ENCODE measurements at regions not wholly inside any gene's neighbourhood (a gene's known extent, or its start where the extent isn't known, plus 50 kb on each side); places are given as distances from the start of the nearest gene placed in this dataset.
A peak's percentile ranks its signal among the peaks of the same experiment; 100 is the strongest.

DNA sequence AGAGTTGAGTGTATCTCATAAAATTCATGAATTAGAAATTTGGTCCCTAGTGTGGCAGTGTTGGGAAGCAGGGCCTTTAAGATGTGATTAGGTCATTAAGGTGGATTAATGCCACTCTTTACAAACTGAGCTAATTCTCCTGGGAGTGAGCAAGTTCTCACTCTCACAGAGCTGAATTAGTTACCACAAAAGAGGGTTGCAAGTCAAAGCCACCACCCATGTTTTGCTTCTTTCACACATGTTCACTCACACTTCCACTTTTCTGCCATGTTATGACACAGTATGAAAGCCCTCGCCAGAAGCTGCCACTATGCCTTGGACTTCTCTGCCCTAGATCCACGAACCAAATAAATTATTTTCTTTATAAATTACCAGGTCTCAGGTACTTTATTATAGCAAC is 332.1 kb downstream of the ARAP2 start:
- DNase-seq (ENCODE audit: insufficient read length, low spot score) (no peak), FAIRE-seq (no peak)

DNA sequence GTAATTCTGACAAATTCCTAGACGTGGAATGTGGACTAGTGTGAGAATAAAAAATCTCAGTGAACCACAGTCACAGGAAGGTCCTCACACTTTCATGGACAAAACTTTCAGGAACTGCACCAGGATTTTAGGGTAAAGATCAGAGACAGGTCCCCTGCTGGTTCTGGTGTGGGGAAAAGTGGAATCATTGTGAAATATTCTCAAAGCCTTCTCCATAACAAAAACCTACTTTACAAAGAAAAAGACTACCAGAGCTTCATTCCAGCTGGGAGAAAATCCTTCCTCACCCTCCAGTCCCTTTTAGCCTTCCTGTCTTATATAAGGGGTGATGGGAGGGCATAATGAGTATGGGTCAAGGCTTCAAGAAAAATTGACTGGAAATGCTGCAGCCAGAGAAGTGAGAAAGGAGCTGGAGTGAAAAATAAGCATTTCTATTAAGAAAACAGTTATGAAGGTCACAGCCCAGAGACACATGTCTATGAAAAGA is 325.8 kb downstream of the ARAP2 start:
- DNase-seq (ENCODE audit: insufficient read length, low spot score) (no peak), FAIRE-seq (no peak)

DNA sequence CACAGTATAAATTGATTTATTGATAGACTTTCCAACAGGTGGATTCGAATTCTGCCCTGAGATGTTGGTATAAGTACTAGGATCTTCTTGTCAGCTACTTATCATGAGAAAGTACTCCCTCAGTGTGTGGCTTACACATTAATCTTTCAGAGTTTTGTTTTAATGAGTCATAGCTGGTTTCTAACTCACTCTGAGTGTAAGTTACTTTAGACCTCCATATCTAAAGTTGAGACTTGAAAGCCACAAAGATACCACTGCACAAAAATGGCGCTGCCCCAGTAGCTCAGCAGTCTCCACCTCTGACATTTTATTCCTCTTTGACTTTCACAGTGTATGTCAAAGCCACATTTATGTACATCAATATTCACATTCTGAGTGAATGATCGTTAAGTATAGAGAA is 318.5 kb downstream of the ARAP2 start:
- no peak for DNase-seq (ENCODE audit: insufficient read length, low spot score)
- no peak for FAIRE-seq

DNA sequence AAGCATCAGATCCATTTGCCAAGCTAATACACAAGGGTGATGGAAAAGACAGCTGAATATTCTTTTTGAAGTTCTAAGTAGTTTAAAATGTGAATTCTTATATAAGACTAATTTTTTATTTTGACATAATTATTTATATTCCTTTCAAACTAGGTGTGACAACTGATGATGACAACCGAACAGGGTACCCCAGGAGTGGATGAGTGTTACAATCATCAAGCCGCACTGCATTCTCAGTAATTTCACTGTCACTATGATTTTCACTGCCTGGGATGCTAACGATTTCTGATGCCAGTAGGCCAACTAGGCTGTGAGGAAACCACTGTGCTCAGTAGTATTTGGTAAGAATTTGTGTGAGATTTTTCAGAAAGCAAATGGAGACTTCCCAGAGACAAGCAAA is 317.5 kb downstream of the ARAP2 start:
- no peak for FAIRE-seq
- DNase-seq (ENCODE audit: insufficient read length, low spot score), result no peak

DNA sequence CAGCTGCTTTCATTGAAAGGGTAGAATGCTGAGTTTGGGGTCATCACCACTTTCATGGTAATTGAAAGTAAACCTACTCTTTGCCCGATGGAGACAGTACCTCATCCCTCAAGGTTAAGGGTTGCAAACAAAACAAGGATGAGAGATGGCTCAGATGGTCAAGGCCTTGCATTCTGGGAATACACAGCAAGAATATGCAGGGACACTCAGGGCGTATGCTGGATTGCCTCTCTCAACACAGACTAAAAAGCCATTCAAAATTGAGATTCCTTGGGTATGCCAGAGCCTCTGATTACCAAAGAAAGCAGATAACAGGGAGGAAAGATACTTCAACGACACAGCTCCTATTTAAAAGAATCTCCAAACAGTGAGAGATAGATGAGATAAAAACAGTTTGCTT is 310.4 kb downstream of the ARAP2 start:
- FAIRE-seq (no peak), DNase-seq (ENCODE audit: insufficient read length, low spot score) (no peak)

DNA sequence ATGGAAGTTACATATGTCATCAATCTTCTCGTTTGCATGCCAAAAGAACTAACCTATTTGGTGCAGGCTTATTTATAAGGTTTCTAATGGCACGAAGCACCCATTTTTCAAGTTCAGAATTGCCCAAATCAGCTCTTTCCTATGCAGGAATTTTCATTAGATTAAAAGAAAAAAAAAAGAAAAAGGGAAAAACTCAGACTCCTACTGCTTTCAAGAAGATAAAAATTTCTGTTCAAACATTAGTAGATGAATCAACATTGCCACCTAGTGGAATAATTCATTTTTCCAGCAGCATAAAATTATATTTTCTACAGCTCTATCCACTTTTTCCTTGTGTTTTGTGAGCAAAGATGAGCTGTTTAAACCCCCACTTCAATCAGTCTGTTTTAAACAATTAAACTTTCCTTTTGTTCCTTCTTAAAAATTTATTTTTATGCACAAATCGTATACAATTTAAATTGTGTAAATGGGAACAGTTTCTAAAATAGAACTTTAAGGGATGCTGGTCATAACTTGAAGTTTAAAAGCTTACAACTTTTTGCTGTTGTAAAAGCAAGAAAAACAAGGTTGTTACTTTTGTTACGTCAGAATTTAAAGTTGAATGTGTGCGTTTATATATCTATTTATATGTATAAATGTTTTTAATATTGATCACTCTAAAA is 309.9 kb downstream of the ARAP2 start:
- FAIRE-seq, result peak; percentile 83
- DNase-seq (ENCODE audit: insufficient read length, low spot score), result no peak

DNA sequence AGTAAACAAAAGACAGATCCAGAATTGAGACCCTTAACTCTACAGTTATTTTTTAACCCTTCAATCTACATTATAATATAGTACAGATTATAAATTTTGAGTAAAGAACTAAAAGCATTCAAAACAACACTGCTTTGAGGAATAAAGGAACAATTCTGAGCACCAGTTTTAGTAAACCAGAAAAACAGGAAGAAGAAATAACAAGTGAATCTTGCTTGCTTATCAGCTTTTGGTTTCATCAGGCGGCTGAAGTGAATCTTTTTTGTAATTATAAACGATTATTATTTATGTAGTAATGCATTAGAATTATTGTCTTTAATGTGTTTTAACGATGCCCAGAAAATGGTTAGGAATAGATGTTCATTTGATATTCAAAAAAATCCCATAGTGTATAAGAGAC is 305.4 kb downstream of the ARAP2 start:
- no peak for DNase-seq (ENCODE audit: insufficient read length, low spot score)
- FAIRE-seq, result no peak

DNA sequence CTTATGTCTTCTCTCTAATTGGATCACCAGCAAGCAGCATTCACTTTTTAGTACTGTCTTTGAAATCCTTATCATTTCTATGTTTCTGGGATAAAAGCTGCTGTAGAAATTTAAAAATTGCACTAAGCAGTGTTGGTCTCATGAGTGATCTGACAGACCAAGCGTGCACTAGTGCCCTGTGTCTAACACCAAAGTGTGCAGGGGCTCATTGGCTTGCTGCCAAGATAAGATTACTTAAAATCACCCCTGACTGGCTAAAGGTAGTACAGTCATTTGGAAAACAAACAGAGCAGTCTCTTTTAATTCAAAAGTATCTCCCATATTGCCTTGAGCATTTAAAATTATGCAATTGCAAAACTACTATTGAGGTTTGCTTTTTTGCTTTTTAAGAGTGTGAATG is 304.6 kb downstream of the ARAP2 start:
- no peak for DNase-seq (ENCODE audit: insufficient read length, low spot score)
- FAIRE-seq, result peak; percentile 11

DNA sequence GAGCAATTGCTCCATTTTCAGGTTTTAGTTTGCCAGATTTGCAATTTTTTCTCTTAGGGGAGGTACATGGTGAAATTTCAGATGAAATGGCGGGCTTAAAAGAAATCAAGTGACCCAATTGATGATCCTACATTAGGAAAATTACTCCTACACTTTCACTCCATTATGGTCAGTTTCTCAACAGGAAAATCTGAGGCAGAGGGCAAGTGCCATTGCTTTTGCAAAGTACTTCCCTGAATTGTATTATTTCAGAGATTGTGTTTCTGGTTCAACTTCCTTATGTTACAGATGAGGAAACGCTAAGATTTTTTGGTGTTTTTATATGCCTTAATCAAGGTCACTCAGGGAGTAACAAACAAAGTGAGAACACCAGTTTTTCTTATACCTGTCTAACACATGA is 302.2 kb downstream of the ARAP2 start:
- no peak for DNase-seq (ENCODE audit: insufficient read length, low spot score)
- FAIRE-seq, result no peak

DNA sequence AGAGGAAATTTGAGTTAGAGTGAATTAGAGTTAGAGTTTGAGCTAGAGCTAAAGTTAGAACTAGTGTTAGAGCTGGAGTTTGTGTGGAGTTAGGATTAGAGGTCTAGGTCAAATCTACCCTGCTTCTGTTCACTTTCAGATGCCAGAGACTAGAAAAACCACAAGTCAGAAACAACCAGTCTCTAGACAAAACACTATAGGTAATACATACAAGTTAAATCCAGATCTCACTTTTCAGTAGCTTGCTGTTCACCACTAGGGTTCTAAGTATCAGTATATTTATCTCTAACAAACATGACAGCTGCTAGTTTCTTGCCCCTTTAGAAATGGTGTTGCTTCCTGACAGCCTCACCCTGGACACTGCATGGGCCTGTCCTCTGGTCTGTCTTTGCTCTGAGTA is 300.7 kb downstream of the ARAP2 start:
- DNase-seq (ENCODE audit: insufficient read length, low spot score), result no peak
- FAIRE-seq, result no peak

DNA sequence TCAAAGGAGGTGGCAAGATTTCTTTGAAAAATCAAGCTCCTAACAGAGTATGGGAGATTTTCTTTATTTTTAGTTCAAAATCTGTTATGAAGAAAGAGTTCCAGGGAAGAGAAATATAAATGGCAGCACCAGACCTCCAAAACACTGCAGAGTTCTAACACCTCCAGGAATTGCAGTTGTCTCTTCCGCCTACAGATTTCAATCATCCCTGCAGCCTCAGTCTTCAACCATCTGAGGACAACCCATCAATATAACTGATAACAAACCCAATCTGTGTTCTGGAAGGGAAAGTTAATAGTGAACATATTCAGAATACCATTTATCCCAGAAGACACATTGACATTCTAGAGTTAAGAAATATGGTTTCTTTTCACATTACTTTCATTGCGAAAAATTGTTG is 296.1 kb downstream of the ARAP2 start:
- FAIRE-seq (no peak), DNase-seq (ENCODE audit: insufficient read length, low spot score) (no peak)

DNA sequence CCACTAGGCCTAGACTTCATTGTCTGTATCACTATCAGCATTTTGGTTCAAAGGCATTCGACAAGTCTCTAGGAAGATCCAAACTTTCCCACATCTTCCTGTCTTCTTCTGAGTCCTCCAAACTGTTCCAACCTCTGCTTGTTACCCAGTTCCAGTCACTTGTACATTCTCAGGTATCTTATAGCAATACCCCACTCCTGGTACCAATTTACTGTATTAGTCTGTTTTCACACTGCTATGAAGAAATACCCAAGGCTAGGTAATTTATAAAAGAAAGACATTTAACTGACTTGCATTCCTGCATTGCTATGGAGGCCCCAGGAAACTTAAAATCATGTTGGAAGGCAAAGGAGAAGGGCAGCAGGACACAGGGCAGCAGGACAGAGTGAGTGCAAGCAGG is 293.9 kb downstream of the ARAP2 start:
- DNase-seq (ENCODE audit: insufficient read length, low spot score) (no peak), FAIRE-seq (no peak)

DNA sequence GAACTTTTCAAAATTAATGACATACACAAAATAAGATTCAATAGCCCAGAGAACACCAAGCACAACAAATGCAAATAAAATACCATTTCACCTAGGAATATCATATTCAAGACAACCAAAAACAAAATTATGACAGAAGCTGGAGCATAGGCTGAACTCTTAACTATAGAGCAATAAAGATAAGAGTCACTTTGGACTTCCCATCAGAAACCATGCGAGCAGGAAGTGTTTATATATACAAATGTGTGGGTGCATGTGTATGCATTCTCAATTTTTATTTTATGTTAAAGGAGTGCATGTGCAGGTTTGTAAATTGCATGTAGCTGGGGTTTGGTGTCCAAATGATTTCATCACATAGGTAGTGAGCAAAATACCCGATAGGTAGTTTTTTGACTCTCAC is 291.6 kb downstream of the ARAP2 start:
- FAIRE-seq, result no peak
- no peak for DNase-seq (ENCODE audit: insufficient read length, low spot score)

DNA sequence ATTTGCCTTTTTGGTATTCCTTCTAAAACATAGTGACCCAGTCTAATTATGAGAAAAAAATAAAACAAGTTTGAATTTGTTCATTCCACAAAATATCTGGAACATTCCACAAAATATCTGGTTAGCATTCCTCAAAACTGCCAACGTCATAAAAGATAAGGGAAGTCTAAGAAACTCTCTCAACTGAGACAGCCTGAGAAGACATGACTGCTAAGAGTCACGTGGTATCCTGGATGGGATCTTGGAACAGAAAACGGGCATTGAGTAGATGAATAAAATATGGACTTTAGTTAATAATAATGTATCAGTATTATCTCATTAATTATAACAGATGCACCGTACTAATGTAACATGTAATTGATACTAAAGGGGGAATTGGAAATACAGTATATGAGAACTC is 280.9 kb downstream of the ARAP2 start:
- DNase-seq (ENCODE audit: insufficient read length, low spot score), result no peak

DNA sequence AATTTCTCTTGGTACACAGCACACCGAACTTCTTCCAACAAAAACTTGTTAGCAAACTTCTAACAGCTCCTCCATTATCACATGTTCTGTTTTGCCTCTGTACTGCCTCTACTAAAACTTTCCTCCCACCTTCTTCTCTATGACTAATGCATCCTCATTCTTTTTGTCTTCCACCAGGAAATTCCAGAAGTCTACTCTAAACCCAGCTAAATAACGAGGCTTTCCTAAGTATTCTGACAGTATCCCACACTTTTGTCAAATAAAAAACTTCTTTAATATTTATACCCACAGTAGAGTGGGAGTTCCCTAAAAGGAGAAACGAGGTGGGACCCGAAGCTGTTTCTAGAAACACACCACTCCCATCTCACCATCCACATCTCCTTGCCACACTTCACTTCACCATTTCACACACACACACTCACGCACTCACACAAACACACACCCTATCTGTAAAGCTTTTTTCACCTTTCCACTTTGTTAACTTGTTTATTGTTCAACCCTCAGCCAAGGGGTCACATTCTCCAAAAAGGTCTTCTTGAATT is 280.3 kb downstream of the ARAP2 start:
- no peak for DNase-seq (ENCODE audit: insufficient read length, low spot score)
- FAIRE-seq, result no peak

More for the DNA sequence above, 280.9 kb downstream of the ARAP2 start:
- FAIRE-seq, result no peak

DNA sequence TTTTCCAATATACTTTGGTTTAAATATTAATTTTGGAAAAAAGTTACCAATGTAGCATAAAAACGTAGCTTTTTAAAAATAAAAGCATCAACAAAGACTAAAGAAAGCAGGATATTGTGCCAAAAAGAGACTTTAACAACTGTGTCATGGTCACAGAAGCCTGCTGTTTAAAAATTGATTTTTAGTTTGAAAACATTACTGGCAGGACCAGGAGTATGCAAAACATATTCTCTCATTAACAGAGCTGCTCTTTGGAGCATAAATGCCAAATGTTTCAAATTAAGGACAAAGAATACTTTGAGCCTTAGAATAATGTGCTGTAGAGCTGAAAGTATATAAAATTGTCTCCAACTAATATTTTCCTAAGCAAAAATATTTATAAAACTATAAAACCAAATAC is 279.0 kb downstream of the ARAP2 start:
- DNase-seq (ENCODE audit: insufficient read length, low spot score) (no peak), FAIRE-seq (peak; percentile 14)

DNA sequence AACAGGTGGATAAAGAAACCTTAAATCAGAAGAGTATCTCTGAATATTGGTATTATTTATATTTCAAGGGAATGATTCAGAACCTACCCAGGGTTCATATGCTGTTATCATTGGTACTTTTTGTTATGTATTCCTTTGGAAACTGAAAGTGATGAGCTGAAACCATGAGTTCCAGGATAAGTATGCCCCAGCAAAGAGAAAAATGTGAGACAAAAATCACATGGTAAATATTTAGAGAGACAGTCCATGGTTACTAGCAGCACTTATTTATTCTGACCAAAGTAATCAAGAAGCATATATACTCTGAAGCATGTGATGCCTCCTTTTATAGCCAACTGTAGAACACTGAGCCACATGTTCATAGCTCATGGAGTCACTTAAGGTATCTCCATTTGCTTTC is 277.7 kb downstream of the ARAP2 start:
- DNase-seq (ENCODE audit: insufficient read length, low spot score) (no peak), FAIRE-seq (no peak)

DNA sequence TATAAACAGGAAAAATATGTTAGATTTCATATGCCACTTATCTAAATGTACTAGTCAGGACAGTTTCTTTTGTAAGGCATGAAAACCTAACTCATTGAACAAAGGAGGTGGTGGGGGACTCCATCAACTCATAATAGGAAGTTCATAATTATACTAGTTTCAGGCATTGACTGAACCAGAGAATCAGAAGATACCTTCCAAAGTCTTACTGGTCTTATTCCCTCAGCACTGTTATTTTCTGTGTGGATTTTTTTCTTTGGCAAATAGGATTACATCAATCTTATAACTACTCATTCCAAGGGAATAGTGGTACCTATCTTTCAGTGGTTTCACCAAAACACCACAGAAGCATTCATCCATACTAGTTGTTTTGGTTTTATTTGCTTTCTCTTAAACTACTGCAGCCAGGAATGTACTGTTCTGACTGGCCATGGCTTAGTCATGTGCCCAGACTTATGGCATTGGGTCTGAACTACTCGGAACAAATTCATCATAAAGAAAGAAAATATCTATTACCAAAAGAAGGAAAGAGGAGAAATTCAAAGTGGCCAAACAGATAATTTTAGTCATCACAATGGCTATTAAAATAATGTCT is 273.9 kb downstream of the ARAP2 start:
- no peak for DNase-seq (ENCODE audit: insufficient read length, low spot score)
- FAIRE-seq, result peak; percentile 75

DNA sequence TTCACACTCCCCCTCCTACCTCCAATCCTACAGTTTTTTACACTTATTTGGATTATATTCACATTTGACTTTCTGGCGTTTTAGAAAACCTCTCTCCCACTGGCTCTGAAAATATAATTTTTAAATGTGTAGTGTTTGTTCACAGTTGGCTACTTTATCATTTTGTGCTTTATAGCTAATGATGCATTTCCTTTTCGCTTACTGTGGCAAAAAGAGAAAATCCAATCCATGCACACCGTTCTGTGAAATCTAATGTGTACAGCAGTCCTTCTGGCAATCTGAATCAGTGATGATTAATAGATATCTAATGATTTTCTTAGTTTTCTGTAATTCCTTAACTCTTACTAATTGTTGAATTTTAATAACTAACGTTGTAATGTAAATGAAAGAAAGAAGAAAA is 271.5 kb downstream of the ARAP2 start:
- FAIRE-seq, result no peak

DNA sequence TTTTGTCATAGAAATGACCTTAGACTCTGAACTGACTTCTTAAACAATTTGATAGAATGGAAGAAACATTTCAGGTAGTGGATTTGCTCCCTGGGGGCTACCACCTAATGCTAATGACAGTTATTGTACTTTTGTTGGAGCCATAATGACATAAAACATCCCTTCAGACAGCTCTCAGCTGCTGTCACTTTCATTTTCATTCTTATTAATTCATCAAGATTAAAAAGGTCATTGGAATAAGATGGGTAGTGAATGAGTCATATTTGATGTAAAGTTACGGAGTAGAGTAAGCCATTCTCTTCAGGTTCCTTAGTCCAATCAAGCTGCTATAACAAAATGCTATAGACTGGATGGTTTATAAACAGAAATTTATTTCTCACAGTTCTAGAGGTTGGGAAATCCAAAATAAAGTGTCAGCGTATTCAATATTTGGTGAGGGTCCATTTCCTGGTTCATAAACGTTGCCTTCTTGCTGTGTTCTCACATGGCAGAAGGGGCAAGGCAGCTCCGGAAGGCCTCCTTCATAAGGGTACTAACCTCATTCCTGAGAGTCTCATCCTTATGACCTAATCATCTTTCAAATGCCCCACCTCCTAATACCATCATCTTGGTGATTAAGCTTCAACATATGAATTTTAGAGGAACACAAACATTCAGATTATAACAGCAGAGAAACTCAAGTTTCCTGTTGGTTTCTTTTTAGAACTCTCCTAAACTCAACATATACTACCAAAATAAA is 268.5 kb downstream of the ARAP2 start:
- FAIRE-seq (peak; percentile 62), DNase-seq (ENCODE audit: insufficient read length, low spot score) (no peak)

More for the DNA sequence above, 271.5 kb downstream of the ARAP2 start:
- no peak for DNase-seq (ENCODE audit: insufficient read length, low spot score)

DNA sequence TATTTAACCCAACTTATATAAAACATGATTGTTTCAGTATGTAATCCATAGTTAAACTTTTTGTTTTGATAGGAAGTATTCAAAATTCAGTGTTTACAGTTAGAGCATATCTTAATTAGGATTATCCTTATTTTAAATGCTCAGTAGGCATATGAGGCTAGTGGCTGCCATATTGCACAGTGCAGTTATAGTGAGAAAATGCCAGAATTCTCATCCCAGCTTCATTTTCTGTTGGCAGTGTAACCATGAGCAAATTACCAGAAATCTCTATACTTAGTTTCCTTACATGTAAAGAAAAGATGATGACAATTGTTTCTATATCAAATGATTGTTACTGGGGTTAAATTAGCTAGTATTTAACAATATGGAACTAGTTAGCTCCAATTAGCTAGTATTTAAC is 265.8 kb downstream of the ARAP2 start:
- DNase-seq (ENCODE audit: insufficient read length, low spot score), result no peak

DNA sequence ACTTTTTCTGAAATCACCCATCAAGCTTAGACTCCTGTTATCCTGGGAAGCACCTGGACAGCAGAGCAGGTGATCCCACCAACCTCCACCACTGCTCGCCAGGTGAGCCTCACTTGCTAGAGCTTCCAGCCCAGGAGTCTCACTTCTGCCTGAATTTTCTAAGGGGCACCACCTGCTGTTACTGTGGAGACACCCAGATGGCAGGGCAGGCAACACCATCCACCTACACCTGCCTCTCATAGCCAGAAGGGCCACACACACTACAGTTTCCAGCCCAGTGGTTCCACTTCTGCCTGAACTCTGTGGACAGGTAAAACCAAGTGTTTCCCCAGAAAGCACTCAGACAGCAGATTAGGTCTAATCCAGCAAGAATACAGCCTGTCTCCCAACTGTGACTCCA is 262.0 kb downstream of the ARAP2 start:
- FAIRE-seq, result no peak
- no peak for DNase-seq (ENCODE audit: insufficient read length, low spot score)

More for the DNA sequence above, 265.8 kb downstream of the ARAP2 start:
- no peak for FAIRE-seq

Data from GM19239 (cell line).